ENCODE measurements at regions not wholly inside any gene's neighbourhood (a gene's known extent, or its start where the extent isn't known, plus 50 kb on each side); places are given as distances from the start of the nearest gene placed in this dataset.
"Not testable (repeated sequence)": the region's sequence is repeated elsewhere in the genome, so short reads cannot be mapped to it uniquely, and the experiment has no call there.

DNA sequence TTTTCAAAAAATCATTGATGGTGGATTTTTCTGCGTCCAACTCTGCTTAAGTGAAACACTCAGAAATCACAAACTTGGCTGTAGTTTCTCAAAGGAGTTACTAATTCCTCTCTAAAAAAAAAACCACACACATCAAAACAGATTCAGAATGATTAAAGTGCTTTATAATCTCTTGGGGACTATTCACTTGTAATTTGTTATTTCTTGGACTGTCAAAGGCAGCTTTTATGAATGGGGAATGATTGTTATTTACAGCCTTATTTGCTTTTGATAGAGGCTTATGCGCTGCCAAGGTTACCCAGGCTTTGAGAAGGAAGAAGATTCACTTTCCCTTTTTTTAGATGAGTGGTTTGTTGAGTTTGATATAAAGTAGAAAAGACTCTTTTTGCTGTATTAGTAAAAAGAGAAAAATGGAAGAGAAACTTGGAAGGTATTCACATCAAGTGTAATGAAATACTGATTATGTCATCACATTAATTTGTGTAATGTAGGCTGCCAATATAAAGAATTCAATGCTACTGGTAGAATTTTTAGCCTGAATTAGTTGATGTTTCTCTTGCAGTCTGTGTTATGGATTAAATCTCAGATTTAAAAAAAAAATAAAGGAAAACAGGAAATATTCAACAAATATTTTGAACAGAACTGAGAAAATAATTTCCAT is 381.0 kb upstream of the SASH1 start:
- H3K36me3 Mint-ChIP-seq (ENCODE audit: low read depth, unreplicated experiment), result no peaks in the 10 kb centered on the region

GRCh38 chr6:147965448-147965847 is 377.2 kb upstream of the SASH1 start:
- not testable (repeated sequence) for H3K4me1 ChIP-seq (ENCODE audit: insufficient read depth, low read length); H3K4me3 ChIP-seq (ENCODE audit: insufficient read depth, low read depth, low read length); FAIRE-seq; H3K36me3 Mint-ChIP-seq (ENCODE audit: low read depth, unreplicated experiment); H3K27me3 ChIP-seq (ENCODE audit: insufficient read depth, low read length); H3K36me3 ChIP-seq (ENCODE audit: insufficient read depth, low read length); H3K4me3 Mint-ChIP-seq (ENCODE audit: unreplicated experiment); H3K79me2 ChIP-seq (ENCODE audit: insufficient read depth, low read length); H3K4me2 ChIP-seq (ENCODE audit: low read length); H3K27me3 Mint-ChIP-seq (ENCODE audit: low read depth, unreplicated experiment); H3K27ac ChIP-seq (ENCODE audit: low read depth, low read length); H3K4me1 Mint-ChIP-seq (ENCODE audit: low read depth, unreplicated experiment); H4K20me1 ChIP-seq (ENCODE audit: insufficient read depth, low read length); H2AFZ ChIP-seq (ENCODE audit: low read depth, low read length); H3K9me3 Mint-ChIP-seq (ENCODE audit: unreplicated experiment); H3K27ac Mint-ChIP-seq (ENCODE audit: unreplicated experiment); H3K9me3 ChIP-seq (ENCODE audit: insufficient read depth, low read depth, low read length); DNase-seq (ENCODE audit: low read depth); H3K9ac ChIP-seq (ENCODE audit: low read length)

More for the DNA sequence above, 381.0 kb upstream of the SASH1 start:
- Mint-ChIP-seq H3K4me1 (ENCODE audit: low read depth, unreplicated experiment) (no peaks in the 10 kb centered on the region), H3K27me3 (ENCODE audit: low read depth, unreplicated experiment) (no peaks in the 10 kb centered on the region), H3K4me3 (ENCODE audit: unreplicated experiment) (no peak overlapping the region), H3K27ac (ENCODE audit: unreplicated experiment) (no peak overlapping the region), H3K9me3 (ENCODE audit: unreplicated experiment) (peaks cover 5% of the 10 kb centered on the region)
- Histone ChIP-seq H3K79me2 (ENCODE audit: insufficient read depth, low read length) (no peaks in the 10 kb centered on the region), H3K4me3 (ENCODE audit: insufficient read depth, low read depth, low read length) (no peak overlapping the region), H3K36me3 (ENCODE audit: insufficient read depth, low read length) (no peaks in the 10 kb centered on the region), H3K4me1 (ENCODE audit: insufficient read depth, low read length) (no peaks in the 10 kb centered on the region), H3K27me3 (ENCODE audit: insufficient read depth, low read length) (no peaks in the 10 kb centered on the region), H3K27ac (ENCODE audit: low read depth, low read length) (no peak overlapping the region), H4K20me1 (ENCODE audit: insufficient read depth, low read length) (no peaks in the 10 kb centered on the region), H2AFZ (ENCODE audit: low read depth, low read length) (no peak overlapping the region), H3K4me2 (ENCODE audit: low read length) (no peak overlapping the region), H3K9me3 (ENCODE audit: insufficient read depth, low read depth, low read length) (no peaks in the 10 kb centered on the region), H3K9ac (ENCODE audit: low read length) (no peak overlapping the region)
- DNase-seq (ENCODE audit: low read depth), result no peak
- FAIRE-seq, result no peak
- TF ChIP-seq, protein P1, sequence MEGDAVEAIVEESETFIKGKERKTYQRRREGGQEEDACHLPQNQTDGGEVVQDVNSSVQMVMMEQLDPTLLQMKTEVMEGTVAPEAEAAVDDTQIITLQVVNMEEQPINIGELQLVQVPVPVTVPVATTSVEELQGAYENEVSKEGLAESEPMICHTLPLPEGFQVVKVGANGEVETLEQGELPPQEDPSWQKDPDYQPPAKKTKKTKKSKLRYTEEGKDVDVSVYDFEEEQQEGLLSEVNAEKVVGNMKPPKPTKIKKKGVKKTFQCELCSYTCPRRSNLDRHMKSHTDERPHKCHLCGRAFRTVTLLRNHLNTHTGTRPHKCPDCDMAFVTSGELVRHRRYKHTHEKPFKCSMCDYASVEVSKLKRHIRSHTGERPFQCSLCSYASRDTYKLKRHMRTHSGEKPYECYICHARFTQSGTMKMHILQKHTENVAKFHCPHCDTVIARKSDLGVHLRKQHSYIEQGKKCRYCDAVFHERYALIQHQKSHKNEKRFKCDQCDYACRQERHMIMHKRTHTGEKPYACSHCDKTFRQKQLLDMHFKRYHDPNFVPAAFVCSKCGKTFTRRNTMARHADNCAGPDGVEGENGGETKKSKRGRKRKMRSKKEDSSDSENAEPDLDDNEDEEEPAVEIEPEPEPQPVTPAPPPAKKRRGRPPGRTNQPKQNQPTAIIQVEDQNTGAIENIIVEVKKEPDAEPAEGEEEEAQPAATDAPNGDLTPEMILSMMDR (IDR thresholded peaks at IDR 0.05; ENCODE audit: insufficient read depth, low read depth, low read length), result no peak
- TF ChIP-seq EZH2 (IDR thresholded peaks at IDR 0.05; ENCODE audit: insufficient read depth, low read length), result no peak

DNA sequence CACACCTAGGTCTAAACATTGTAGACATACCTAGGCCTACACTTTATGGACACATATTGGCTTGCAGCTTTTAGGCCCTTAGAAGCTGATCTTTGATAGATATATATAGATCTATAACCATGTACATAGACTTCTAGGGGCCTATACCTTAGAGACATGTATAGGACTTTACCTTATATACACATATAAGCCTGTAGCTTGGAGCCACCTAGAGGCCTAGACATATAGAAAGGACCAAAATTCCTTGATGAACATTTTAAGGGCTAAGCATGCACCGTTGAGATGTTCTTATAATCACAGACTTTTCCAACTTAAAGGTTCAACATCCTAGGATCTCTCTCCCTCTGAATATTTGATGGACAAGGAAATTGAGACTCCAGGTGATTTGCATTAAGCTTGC is 371.7 kb upstream of the SASH1 start:
- no peaks in the 10 kb centered on the region for H3K79me2 ChIP-seq (ENCODE audit: insufficient read depth, low read length)
- peaks cover 10% of the 10 kb centered on the region for H3K4me1 ChIP-seq (ENCODE audit: insufficient read depth, low read length)
- no peak for DNase-seq (ENCODE audit: low read depth)
- no peaks in the 10 kb centered on the region for H3K36me3 ChIP-seq (ENCODE audit: insufficient read depth, low read length)
- TF ChIP-seq, protein P1 (IDR thresholded peaks at IDR 0.05; ENCODE audit: insufficient read depth, low read depth, low read length), result peak; percentile 6
- TF ChIP-seq EZH2 (IDR thresholded peaks at IDR 0.05; ENCODE audit: insufficient read depth, low read length), result no peak
- no peak overlapping the region for H3K4me3 ChIP-seq (ENCODE audit: insufficient read depth, low read depth, low read length)
- Mint-ChIP-seq H3K36me3 (ENCODE audit: low read depth, unreplicated experiment) (no peaks in the 10 kb centered on the region), H3K4me3 (ENCODE audit: unreplicated experiment) (no peak overlapping the region), H3K27ac (ENCODE audit: unreplicated experiment) (no peak overlapping the region), H3K9me3 (ENCODE audit: unreplicated experiment) (no peaks in the 10 kb centered on the region), H3K4me1 (ENCODE audit: low read depth, unreplicated experiment) (peaks cover 13% of the 10 kb centered on the region), H3K27me3 (ENCODE audit: low read depth, unreplicated experiment) (peaks cover 4% of the 10 kb centered on the region)
- H3K9ac ChIP-seq (ENCODE audit: low read length), result no peak overlapping the region
- no peak overlapping the region for H3K27ac ChIP-seq (ENCODE audit: low read depth, low read length)
- FAIRE-seq, result no peak
- H3K9me3 ChIP-seq (ENCODE audit: insufficient read depth, low read depth, low read length), result no peaks in the 10 kb centered on the region
- no peak overlapping the region for H3K4me2 ChIP-seq (ENCODE audit: low read length)
- no peaks in the 10 kb centered on the region for H3K27me3 ChIP-seq (ENCODE audit: insufficient read depth, low read length)
- no peak overlapping the region for H2AFZ ChIP-seq (ENCODE audit: low read depth, low read length)
- H4K20me1 ChIP-seq (ENCODE audit: insufficient read depth, low read length), result no peaks in the 10 kb centered on the region

All from astrocyte (in vitro differentiated cells and primary cell).